ENCODE measurements at regions not wholly inside any gene's neighbourhood (a gene's known extent, or its start where the extent isn't known, plus 50 kb on each side); places are given as distances from the start of the nearest gene placed in this dataset.

- H3K4me3 ChIP-seq = no peak overlapping the region
- no peaks in the 10 kb centered on the region for H3K9me3 ChIP-seq
- H3K27ac ChIP-seq = no peak overlapping the region
- DNase-seq (no peak), ATAC-seq (no peak)
- intact Hi-C loops (cut with DNase I) = no loop called here
- 69 to 94% (median 86%) methylated on average over 1 of the region's 1 CpG for WGBS, 3 donors
- H3K4me1 ChIP-seq = no peaks in the 10 kb centered on the region
- no peak for TF ChIP-seq CTCF (IDR thresholded peaks at IDR 0.05)
- no peaks in the 10 kb centered on the region for H3K27me3 ChIP-seq (ENCODE audit: insufficient read depth in 3 of 3, low read length in 2 of 3)
- no peaks in the 10 kb centered on the region for H3K36me3 ChIP-seq (ENCODE audit: insufficient read depth in 1 of 2, low read depth in 1 of 2)
These were observed 384.7 kb downstream of the GRIN2B start for GRCh38 chr12:13596714-13597113.

GRCh38 chr12:13595536-13596443 is 385.6 kb downstream of the GRIN2B start:
- ATAC-seq = no peak
- no peak for DNase-seq
- 90 to 100% (median 92%) methylated on average over 2 of the region's 2 CpGs for WGBS, 3 donors
- intact Hi-C loops (cut with DNase I) = no loop called here
- no peaks in the 10 kb centered on the region for H3K36me3 ChIP-seq (ENCODE audit: insufficient read depth in 1 of 2, low read depth in 1 of 2)
- no peaks in the 10 kb centered on the region for H3K4me1 ChIP-seq
- no peak overlapping the region for H3K4me3 ChIP-seq
- no peak overlapping the region for H3K27ac ChIP-seq
- H3K9me3 ChIP-seq = no peaks in the 10 kb centered on the region
- no peaks in the 10 kb centered on the region for H3K27me3 ChIP-seq (ENCODE audit: insufficient read depth in 3 of 3, low read length in 2 of 3)
- no peak for TF ChIP-seq CTCF (IDR thresholded peaks at IDR 0.05)

GRCh38 chr12:13594731-13595514 is 386.5 kb downstream of the GRIN2B start:
- intact Hi-C loops (cut with DNase I) = no loop called here
- WGBS, 3 donors = 82 to 87% (median 86%) methylated on average over 5 of the region's 5 CpGs
- ATAC-seq = no peak

More at GRCh38 chr12:13594731-13595514, 386.5 kb downstream of the GRIN2B start:
- TF ChIP-seq CTCF (IDR thresholded peaks at IDR 0.05) = no peak
- no peak overlapping the region for H3K27ac ChIP-seq
- H3K27me3 ChIP-seq (ENCODE audit: insufficient read depth in 3 of 3, low read length in 2 of 3) = no peaks in the 10 kb centered on the region
- H3K9me3 ChIP-seq = no peaks in the 10 kb centered on the region
- no peaks in the 10 kb centered on the region for H3K4me1 ChIP-seq
- H3K36me3 ChIP-seq (ENCODE audit: insufficient read depth in 1 of 2, low read depth in 1 of 2) = no peaks in the 10 kb centered on the region
- no peak overlapping the region for H3K4me3 ChIP-seq
- DNase-seq = no peak
